Heart right ventricle (tissue), 16 donors: ENCODE measurements at regions not wholly inside any gene's neighbourhood (a gene's known extent, or its start where the extent isn't known, plus 50 kb on each side); places are given as distances from the start of the nearest gene placed in this dataset.

ENCODE experiments used
- ATAC-seq, 8 donors: fragments of 200-7000 bp; cut with Tn5 transposase; one replicate each; pipeline ENCODE4 v1.9.1; 2020; ENCODE audit warnings: mild to moderate bottlenecking in 8 of 8, moderate library complexity in 8 of 8, moderate number of reproducible peaks in 1 of 8
- DNase-seq, 2 donors: peaks; one replicate each; pipeline ENCODE4 v3.0.0-alpha.2; 2020
- H3K27ac ChIP-seq, 10 donors: fragments of 200-600 bp; sonication (generic) in 2 of 10; one replicate each; pipeline versions ENCODE4 v1.5.0 to v1.8.0; 2020 to 2022; ENCODE audit warnings: mild to moderate bottlenecking in 3 of 10
- H3K27me3 ChIP-seq, 7 donors: fragments of 200-600 bp; one replicate each; pipeline ENCODE4 v1.8.0; 2021 to 2022; ENCODE audit warnings: mild to moderate bottlenecking in 2 of 7
- H3K36me3 ChIP-seq, 9 donors: fragments of 200-600 bp; sonication (generic) in 1 of 9; one replicate each; pipeline versions ENCODE4 v1.5.0 to v1.8.0; 2020 to 2022; ENCODE audit warnings: mild to moderate bottlenecking in 2 of 9
- H3K4me1 ChIP-seq, 9 donors: fragments of 200-600 bp; sonication (generic) in 1 of 9; one replicate each; pipeline versions ENCODE4 v1.5.0 to v1.8.0; 2020 to 2022; ENCODE audit warnings: mild to moderate bottlenecking in 4 of 9
- H3K4me3 ChIP-seq, 10 donors: fragments of 200-600 bp; sonication (generic) in 2 of 10; one replicate each; pipeline versions ENCODE4 v1.5.0 to v1.8.0; 2020 to 2022; ENCODE audit warnings: mild to moderate bottlenecking in 7 of 10, moderate library complexity in 2 of 10
- H3K9me3 ChIP-seq, 11 donors: fragments of 200-600 bp in 10 of 11; sonication (generic) in 2 of 11; one replicate each; pipeline versions ENCODE4 v1.5.0 to v1.8.0; 2013 to 2022; ENCODE audit warnings: mild to moderate bottlenecking in 2 of 11, control low read depth in 1 of 11, moderate library complexity in 1 of 11
- CTCF ChIP-seq, 9 donors: fragments of 200-600 bp; sonication (generic) in 2 of 9; IDR thresholded peaks; one replicate each; pipeline versions ENCODE4 v1.5.0 to v1.8.0; 2021 to 2022; ENCODE audit warnings: antibody characterized with exemption in 9 of 9, mild to moderate bottlenecking in 5 of 9, moderate library complexity in 1 of 9
- WGBS, 2 donors: extraction: QIAGEN DNeasy Blood & Tissue Kit; methylation state at CpG; one replicate each; pipeline ENCODE4 v1.1.7; 2013; ENCODE audit warnings: inconsistent platforms in 1 of 2; 5-methylcytosine and 5-hydroxymethylcytosine counted together
- intact Hi-C, 10 donors: fragments of 100-400 bp; cut with DNase I; formaldehyde crosslinking; loops; one replicate each; pipeline versions ENCODE4 v1.11.1 to v1.14.2; 2022
- donor health status: Arrhythmogenic right ventricular cardiomyopathy.
- donor health status: ischemic (EF 13 %, LVEDD 7.1; RV severe dilation, severe dysfunction).
- donor health status: healthy with polysubstance abuse.
- donor health status: DM: no; HTN: yes; CAD: no.
- donor health status: DM: no; HTN: no; CAD: no.
- donor health status: ischemic (EF 25% LVEDD 6.9; RV normal size, moderate dysfunction).
- donor health status: ischemic (EF 25% LVEDD 5.7; RV mildly dilated, moderate dysfunction).
- donor health status: healthy.
- donor health status: DM: yes; HTN: yes; CAD: no.
- donor health status: Ischemic cardiomyopathy.
- donor health status: ischemic (EF 35%, LVEDD 5.7; RV mildly dilated, moderate dysfunction).
- donor health status: nonischemic (EF 11% LVEDD 7.7; RV severe dilation, severe dysfunction).
- donor health status: DM: yes; HTN: yes; CAD: no.
- donor health status: PGD.
- donor health status: ischemic (EF 29% LVEDD 5.4; RV normal size, mild dysfunction).
- donor health status: nonischemic (EF 23%, LVEDD 6.1; RV moderate dilation, normal function).

GRCh38 chr10:109027534-109028185 is 895.7 kb downstream of the XPNPEP1 start:
- intact Hi-C loops = no loop called here
- Histone ChIP-seq H3K9me3 (peaks cover 0 to 3% (median 0%) of the 10 kb centered on the region in 11 donors), H3K27ac (no peak overlapping the region), H3K4me1 (no peaks in the 10 kb centered on the region), H3K27me3 (no peaks in the 10 kb centered on the region), H3K36me3 (no peaks in the 10 kb centered on the region), H3K4me3 (no peak overlapping the region)
- 76 to 90% methylated on average over 1 of the region's 1 CpG for WGBS, 2 donors
- no peak for DNase-seq
- no peak for TF ChIP-seq CTCF (IDR thresholded peaks at IDR 0.05)
- ATAC-seq = no peak

GRCh38 chr10:109025172-109025571 is 898.1 kb downstream of the XPNPEP1 start:
- no peaks in the 10 kb centered on the region for H3K4me1 ChIP-seq
- H3K9me3 ChIP-seq = peaks cover 0 to 3% (median 0%) of the 10 kb centered on the region in 11 donors
- TF ChIP-seq CTCF (IDR thresholded peaks at IDR 0.05) = no peak
- H3K4me3 ChIP-seq = no peak overlapping the region
- ATAC-seq = no peak
- intact Hi-C loops = no loop called here
- no peak overlapping the region for H3K27ac ChIP-seq
- no peaks in the 10 kb centered on the region for H3K36me3 ChIP-seq
- no peaks in the 10 kb centered on the region for H3K27me3 ChIP-seq
- no peak for DNase-seq

GRCh38 chr10:109022417-109023049 is 900.8 kb downstream of the XPNPEP1 start:
- Histone ChIP-seq H3K9me3 (peaks cover 0 to 3% (median 0%) of the 10 kb centered on the region in 11 donors), H3K4me3 (no peak overlapping the region), H3K27me3 (no peaks in the 10 kb centered on the region), H3K36me3 (no peaks in the 10 kb centered on the region), H3K4me1 (no peaks in the 10 kb centered on the region), H3K27ac (no peak overlapping the region)
- WGBS, 2 donors = 43 to 56% methylated on average over 1 of the region's 1 CpG
- no peak for DNase-seq
- intact Hi-C loops = no loop called here
- TF ChIP-seq CTCF (IDR thresholded peaks at IDR 0.05) = no peak
- ATAC-seq = no peak

- peak in 4 of 9 donors; percentile 5 to 30 (median 12) for TF ChIP-seq CTCF (IDR thresholded peaks at IDR 0.05)
- ATAC-seq = no peak
- intact Hi-C loops = no loop called here
- Histone ChIP-seq H3K9me3 (peaks cover 0 to 3% (median 0%) of the 10 kb centered on the region in 11 donors), H3K27me3 (peaks cover 0 to 2% (median 0%) of the 10 kb centered on the region in 7 donors), H3K27ac (no peak overlapping the region), H3K4me1 (no peaks in the 10 kb centered on the region), H3K36me3 (no peaks in the 10 kb centered on the region), H3K4me3 (no peak overlapping the region)
- WGBS, 2 donors = 51 to 61% methylated on average over 6 of the region's 6 CpGs
- DNase-seq = no peak
Observed at GRCh38 chr10:109019001-109019424, 904.3 kb downstream of the XPNPEP1 start.
